HEK293T (cell line): ENCODE measurements at regions not wholly inside any gene's neighbourhood (a gene's known extent, or its start where the extent isn't known, plus 50 kb on each side); places are given as distances from the start of the nearest gene placed in this dataset.

Experiments
- ARNT ChIP-seq: fragments of 450-650 bp; IDR thresholded peaks from 2 replicates; pipeline ENCODE4 v1.6.1; 2017; ENCODE audit warnings: mild to moderate bottlenecking
- BHLHE40 ChIP-seq: fragments of 450-650 bp; IDR thresholded peaks from 2 replicates; pipeline ENCODE4 v1.6.1; 2016; ENCODE audit warnings: mild to moderate bottlenecking, moderate library complexity, borderline replicate concordance
- ELF4 ChIP-seq: fragments of 450-650 bp; IDR thresholded peaks from 2 replicates; pipeline ENCODE4 v1.6.1; 2017; ENCODE audit warnings: antibody characterized with exemption
- FOXK2 ChIP-seq: fragments of 450-650 bp; IDR thresholded peaks from 2 replicates; pipeline ENCODE4 v1.6.1; 2016; ENCODE audit warnings: mild to moderate bottlenecking
- FOXM1 ChIP-seq: fragments of 450-650 bp; IDR thresholded peaks from 2 replicates; pipeline ENCODE4 v1.6.1; 2017; ENCODE audit warnings: mild to moderate bottlenecking, borderline replicate concordance
- HDGF ChIP-seq: fragments of 450-650 bp; IDR thresholded peaks from 2 replicates; pipeline ENCODE4 v1.6.1; 2017; ENCODE audit warnings: antibody characterized with exemption, borderline replicate concordance
- L3MBTL2 ChIP-seq: fragments of 450-650 bp; conservative IDR thresholded peaks from 2 replicates; pipeline ENCODE4 v1.6.1; 2016; ENCODE audit warnings: mild to moderate bottlenecking
- LEF1 ChIP-seq: fragments of 450-650 bp; IDR thresholded peaks from 2 replicates; pipeline ENCODE4 v1.6.1; 2017; ENCODE audit warnings: mild to moderate bottlenecking, borderline replicate concordance
- SP1 ChIP-seq: fragments of 450-650 bp; IDR thresholded peaks from 2 replicates; pipeline ENCODE4 v1.6.1; 2017
- SUZ12 ChIP-seq: fragments of 450-650 bp; IDR thresholded peaks from 2 replicates; pipeline ENCODE4 v1.6.1; 2016; ENCODE audit warnings: mild to moderate bottlenecking

- no peak for TF ChIP-seq ELF4
- TF ChIP-seq FOXK2, result no peak
- no peak for TF ChIP-seq BHLHE40
- no peak for TF ChIP-seq LEF1
- TF ChIP-seq ARNT, result no peak
- TF ChIP-seq SUZ12, result no peak
- no peak for TF ChIP-seq L3MBTL2
- no peak for TF ChIP-seq SP1
- TF ChIP-seq FOXM1, result no peak
- no peak for TF ChIP-seq HDGF
Observed at GRCh38 chr4:126961661-126962060, 671.1 kb upstream of the INTU start.
